Mesenteric fat pad (tissue), 1 donor: ENCODE measurements at regions not wholly inside any gene's neighbourhood (a gene's known extent, or its start where the extent isn't known, plus 50 kb on each side); places are given as distances from the start of the nearest gene placed in this dataset.

Experiments
- DNase-seq: peaks from one replicate; pipeline ENCODE4 v3.0.0-alpha.2; 2020; ENCODE audit warnings: low spot score
- donor health status: DM: yes; HTN: yes; CAD: no.

DNA sequence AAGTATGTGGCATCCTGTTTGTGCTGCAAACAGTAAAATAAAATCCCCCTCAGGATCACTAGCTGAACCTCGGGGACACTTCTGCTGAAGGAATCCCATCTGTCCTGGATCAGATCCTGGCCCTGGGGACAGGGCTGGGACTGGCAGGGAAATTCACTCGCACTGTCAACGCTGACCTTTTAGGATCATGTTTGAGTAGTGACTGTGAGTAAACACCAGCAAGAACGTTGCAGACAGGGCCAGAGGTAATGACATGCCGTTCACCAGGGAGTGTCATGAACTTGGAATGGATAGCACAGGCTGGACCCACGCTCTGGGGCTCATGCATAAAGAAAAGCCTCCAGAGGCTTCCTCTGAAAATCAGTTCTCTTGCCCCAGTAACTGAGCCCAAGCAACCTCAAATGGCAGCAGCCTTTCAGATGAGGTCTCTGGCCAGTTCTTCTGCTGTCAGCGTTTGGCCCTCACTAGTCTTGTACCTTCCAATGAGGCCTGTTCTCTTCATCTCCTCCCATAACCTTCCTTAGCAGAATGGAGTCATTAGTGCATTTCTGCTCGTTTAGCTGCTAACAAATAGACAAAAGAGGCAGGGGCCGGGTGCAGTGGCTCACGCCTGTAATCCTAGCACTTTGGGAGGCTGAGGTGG, 51.0 kb upstream of the BARX2 start:
- DNase-seq, result no peak

DNA sequence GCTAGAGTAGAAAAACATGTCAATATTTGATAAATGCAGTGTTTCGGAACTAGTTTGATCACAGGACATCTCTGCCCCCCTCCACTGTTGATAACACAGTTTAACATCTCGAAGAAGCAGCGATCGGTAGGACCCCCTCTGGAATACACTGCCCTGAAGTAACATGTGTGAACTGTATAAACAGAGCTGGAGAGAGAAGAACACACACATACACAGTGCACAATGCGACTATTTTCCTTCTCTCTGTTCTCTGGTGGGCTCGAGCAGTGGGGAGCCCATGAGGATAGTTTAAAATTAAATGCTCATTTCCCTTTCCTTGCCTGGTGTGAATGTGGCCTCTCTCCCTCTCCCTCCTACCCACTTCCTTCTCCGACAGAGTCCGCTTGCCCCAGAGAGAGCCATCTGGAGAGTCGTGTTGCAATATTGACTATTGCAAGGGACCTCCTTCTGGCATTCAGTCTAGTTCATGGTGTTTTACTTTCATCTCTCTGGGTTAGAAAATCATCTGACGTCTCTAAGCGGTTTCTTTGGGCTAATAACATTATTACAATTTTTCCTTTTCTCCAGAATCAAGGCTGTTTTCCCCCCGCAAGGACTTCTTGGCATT, 51.6 kb upstream of the BARX2 start:
- DNase-seq, result no peak

DNA sequence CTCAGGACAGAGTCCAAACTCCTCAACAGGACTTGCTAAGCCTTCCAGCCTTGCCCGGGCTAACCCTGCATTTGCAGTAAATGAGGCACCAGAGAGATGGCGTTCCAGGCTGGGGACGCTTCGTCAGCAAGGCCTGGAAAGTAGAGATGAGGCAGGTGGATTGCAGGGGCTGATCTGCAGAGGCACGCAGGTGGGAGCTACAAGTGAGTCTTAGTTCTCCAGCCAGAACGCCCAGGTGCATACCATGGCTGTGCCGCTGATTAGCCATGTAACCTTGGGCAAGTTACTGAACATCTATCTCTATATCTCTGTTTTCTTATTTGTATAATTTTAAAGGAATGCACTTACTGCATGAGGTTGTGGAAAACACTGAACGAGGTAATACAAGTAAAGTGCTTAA, 52.7 kb upstream of the BARX2 start:
- no peak for DNase-seq

DNA sequence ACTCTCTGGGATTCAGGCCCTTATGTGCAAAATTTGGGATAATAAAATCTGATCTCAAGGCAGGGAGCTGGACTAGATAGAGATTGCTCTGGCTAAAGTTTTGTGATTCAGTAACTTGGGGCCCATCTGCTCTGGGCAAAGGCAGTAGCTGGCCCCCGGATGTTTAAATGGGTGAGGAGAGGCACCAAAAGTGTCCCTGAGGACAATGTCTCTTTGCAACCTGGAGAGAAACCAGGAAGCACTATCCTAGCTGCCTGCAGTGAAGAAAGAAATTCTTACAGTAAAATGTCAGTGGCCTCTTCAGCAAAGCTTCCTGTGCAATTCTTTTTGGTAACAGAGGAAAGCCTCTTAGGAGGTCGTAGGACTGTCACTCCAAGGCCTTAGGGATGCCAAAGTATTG, 54.6 kb upstream of the BARX2 start:
- no peak for DNase-seq

DNA sequence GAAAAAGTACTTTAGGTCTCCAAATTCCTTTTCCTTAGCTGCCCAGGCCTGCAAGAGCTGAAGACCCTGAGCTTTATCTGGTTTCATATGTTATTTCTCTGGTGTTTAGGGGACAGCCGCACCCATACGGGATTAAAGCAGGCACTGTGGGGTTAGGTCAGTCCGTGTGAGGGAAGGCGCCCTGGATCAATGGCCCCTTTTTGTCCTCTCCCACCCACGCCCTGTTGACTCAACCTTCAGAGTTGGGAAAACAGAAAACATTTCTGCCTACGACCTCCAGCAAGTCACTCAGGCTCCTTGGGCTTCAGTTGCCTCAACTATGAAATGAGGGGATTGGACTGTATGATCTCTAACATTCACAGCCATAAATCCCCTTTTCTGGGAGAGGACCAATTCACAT, 55.2 kb upstream of the BARX2 start:
- no peak for DNase-seq

DNA sequence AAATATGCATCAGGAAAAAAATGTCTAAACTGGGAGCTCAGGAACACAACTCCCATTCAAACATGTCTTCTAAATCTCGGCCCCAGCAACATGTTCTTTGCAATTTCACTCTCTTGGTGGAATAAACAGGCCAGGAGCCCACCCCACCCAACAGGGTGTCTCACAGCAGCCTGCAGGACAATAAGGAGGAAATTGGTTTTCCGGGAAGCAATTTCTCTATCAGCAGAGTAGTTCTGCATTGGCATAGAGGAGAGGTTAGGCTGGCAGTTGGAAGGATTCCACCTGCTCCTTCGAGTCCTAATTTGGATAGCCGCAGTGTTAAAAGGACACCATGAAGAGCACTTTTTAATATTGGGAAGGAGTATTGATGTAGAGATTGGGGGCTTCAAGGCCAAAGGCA, 55.9 kb upstream of the BARX2 start:
- no peak for DNase-seq

DNA sequence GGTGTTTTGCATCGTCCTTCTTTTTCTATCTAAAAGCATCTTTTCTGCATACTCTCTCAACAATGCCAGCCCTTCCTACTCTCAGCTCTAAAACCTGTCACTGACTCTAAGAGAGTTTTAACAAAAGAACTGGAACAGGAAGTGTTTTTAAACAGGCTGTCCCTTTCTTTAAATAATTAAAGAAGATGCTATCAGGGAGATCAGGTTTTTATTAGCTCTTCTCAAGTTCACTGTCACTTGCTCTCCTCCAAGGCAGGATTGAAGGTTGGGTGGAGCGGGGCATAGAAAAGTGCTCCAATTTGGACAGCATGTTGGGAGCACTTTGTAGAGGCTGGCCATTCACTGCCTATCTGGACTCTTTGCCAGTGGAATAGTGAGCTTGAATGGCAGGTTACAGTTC, 56.4 kb upstream of the BARX2 start:
- DNase-seq, result no peak

DNA sequence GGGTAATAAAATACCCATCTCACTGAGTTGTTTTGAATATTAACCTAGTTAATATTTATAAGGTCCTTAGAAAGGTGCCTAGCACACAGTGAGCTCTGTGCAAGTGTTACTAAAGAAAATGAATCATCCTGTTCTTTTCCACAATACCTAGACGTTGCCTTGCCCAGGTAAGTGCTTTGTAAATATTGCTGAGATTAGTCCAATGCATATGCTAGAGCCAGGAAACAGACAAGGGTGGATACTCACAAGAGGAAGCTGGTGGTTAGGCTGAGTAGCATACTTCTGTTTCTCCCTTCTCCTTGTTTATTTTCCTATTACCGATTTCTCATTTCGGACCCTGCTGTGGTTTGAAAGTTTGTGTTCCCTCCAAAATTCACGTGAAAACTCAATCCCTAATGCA, 58.1 kb upstream of the BARX2 start:
- no peak for DNase-seq

DNA sequence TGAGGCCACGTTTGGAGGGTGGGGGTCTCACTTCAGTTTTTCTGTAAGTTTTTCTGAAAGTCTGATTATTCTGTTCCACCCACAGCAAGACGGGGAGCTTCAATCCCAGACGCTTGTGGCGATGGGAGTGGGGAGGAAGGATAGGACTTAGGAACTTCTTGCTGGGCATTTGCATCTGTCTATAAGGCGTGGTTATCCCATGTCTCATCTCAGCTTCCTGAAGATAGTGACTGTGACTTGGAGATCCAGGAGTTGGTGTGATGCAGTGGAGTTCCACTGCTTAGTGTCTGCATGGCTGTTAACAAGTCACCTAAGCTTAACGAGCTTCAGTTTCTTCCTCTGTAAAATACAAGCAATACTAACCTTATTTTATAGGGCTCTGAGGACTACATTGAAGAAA, 58.9 kb upstream of the BARX2 start:
- no peak for DNase-seq

DNA sequence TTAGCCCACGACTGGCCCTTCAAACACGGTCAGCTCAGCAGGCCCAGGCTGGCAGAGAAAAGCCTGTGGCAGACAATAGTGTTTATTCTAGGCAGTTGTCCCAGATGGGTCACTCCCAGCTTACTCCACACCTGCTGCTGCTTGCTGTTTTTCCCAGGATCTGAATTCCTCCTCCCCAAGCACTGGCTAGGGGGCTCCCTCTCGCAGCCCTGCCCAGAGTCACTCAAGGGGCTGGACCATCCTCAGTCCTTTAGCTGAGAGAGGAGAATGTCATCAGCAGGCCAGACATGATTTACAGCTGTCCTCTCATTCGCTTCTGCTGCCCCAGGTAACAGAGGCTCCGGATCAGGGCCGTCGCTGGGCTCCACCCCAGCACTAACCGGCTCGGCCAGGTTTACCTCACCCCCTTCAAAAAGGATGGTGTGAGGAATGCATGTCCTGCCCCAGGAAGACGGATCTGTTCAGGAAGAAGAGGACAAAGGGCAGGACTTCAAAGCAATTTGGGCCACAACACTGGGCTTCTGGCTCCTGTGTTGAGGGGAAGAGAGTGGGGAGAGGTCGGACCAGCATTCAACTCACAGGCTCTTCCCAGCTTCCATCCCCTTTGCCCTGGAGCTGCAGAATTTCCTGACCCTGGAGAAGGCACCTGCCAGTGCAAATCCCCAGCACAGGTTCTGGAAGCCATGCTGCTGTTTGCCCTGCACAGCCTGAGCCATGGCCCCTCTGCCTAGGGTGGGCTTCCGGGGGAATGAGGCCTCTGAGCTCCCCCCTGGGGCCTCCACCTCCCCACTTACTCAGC, 59.7 kb upstream of the BARX2 start:
- DNase-seq, result no peak

DNA sequence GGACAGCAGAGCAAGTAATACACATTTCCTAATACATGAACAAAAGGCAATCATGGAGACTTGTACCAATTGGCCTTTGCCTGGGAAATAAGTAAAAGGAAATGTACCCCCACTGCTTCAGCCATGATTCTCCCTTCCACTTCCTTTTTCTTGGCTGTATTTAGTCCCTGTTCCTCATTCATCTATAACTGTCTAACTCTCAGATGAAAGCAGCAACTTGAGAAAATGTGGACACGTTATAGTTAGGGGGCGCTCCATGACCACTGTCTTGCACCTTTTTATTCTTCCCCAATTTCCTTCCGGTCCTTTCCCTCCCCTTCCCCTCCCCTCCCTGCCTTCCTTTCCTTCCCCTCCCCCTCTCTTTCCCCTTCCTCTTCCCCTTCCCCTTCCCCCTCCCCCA, 61.3 kb upstream of the BARX2 start:
- no peak for DNase-seq

DNA sequence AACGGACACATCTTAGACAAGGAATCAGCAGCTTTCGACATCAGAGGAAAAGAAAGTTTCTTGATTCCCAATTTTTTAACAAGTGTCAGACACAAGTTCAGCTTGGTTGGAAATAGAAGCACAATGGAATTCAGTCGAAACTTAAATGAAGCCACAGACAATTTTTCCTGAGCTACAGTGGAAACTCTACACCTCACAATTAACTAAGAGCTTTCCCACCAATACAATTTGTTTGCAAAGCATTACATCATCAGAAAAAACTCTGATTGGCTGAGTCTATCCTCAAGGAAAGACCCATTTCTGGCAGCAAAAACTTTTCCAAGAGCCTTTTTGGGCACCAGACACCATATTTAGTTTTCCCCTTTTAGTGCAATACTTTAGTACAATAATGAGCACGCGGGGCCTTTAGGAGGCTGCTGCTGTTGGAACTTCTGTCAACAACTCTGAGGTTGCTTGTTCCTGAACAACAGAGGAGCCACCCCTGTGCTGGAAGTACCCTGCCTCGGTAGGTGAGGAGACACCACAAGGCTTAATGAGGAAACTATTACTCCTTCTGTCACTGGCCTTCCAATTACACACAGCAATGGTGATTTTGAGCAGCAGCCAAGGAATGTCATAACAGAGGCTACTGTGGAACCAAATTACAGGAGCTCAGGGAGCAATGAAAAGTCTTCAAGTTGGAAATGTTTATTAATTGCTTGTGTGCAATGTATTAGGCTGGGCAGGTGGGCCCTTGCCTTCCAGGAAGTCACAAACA, 61.9 kb upstream of the BARX2 start:
- no peak for DNase-seq

DNA sequence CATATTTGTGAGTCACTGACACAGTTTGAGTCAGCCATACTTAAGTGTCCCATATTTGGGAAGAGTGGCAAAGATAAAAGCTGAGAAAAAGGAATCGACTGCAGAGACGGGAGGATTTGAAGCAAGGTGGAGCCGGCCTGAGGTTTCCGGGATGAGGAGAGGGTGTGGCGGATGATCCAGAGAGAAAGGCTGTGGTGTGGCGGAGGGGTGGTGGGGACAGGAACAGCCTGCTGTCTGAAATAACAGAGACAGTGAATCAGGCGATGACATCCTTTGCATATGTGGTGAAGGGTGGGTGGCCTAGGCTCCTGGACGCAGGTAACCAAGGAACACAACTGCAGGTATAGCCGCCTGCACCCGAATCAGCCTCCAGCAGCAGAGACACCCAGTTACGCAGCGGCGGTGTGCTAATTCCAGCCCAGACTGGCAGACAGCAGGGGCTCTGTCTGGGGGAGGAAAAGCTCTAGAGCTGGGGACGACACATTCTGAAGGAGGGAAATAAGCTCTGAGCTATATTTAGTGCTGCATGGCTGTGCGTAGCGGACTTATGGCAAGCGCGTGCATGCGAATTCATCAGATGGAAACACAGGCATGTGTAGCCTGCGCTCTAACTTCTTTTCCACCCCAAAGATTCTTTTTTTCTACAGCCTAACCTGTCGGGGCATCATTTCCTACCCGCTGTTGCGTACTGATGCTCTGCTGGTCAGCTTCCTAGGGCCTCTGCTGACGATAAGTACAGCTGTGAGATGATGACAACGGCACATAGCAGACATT, 62.7 kb upstream of the BARX2 start:
- no peak for DNase-seq

DNA sequence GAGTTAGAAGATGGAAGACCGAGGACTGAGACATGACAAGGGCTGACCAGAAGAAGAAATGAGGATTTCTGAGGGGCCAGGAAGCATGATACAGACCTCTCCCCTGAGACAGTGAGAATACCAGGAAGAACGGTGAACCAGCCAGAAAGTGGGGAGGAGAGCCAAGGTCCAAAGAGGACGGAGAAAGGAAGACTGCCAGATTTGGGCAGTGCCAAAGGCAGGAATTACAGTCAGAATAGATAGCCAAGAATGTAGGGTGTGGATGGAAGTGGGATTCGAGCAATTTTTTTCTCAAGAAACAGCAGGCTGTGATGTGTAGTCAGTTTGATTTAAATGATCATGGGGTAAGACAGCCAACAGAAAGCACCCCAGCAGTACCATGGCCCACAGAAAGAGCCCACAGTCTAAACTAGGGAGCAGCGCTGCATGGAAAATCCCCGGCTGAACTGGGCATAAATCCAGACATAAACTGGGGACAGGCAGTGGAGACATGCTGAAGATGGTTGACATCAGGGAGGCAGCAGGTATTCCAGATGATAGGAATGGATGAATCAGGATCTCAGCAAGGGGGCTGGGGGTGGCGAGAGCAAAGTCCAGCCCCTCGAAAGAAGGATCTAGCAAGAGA, 67.3 kb upstream of the BARX2 start:
- no peak for DNase-seq

DNA sequence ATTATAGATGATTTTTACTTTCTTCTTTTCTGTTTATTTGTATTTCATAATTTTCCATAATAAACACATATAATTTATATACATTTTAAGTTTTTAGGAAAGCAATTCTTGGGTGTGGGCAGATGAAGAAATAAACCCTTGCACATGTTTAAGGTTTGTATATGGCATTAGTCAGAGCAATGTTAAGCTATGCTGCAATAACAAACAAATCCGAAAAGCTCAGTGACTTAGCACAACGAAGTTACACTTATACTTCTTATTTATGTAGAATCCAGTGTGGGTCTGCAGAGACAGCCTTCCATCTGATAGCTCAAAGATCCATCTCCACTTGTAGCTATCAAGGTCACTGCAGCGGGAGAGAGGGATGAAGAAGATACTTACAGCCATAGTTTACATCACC, 68.5 kb upstream of the BARX2 start:
- DNase-seq, result no peak

DNA sequence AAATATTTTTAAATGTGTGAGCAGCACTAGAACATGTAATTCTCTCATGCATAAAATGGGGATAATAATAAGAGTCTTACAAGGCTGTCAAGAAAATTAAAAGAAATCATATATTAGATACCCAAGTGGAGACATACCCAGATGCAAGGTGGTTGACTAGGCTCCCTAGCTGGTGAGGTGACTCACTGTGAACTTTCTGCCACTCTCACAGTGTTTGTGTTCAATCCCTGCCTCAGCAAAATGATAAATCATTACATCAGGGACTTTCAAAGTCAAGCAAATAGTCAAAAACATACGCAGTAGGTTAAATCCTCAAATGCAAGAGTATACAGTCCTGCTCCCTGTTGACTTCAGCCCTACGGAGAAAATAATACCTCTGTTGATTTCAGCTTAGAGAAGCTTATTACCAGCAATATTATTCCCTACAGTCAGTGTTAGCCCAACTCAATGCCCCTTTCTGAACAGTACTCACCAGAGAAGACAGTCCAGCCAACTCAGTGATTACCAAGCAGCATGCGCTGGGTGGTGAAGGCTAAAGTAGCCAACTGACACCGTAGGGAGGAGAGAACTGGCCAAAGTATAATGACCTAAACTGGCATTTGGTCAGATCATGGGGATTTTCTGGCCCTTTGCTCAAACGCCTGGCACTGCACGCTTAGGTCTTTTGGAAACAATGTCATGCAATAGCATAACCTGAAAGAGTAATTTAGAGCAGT, 73.1 kb upstream of the BARX2 start:
- no peak for DNase-seq

DNA sequence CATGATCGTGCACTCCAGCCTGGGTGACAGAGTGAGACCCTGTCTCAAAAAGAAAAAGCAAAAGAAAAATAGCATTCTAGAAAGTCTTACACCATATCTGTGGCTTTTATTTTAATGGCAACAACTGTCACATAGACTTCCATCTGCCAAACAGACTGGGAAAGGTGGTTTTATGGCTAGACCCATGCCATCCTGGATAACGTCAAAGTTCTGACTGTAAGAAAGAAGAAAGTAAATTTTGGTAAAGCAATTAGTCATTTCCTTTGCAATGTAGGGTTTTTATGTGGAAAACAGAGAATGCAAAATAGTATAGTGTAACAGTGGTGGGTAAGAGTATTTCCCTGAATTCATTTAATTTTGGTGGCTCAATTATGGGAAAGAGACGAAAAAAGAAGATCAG, 75.5 kb upstream of the BARX2 start:
- DNase-seq, result no peak

DNA sequence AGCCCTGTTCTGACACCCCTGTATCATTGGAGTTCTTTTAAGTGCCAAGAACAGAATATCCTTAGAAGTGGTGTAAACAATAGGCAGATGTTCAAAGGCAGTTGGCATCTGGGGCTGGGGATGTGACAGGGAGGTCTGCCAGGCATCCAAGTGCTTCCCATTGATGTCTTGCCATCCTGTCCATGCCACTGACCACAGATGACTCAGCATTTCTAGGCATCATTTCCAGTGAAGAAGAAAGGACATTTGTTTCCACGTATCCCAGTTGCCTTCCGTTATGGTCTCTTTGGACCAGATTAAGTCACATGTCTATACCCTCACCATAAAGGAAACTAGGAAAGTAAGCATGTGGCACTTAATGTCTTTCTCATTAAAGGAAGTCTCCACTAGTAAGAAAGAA, 76.7 kb upstream of the BARX2 start:
- no peak for DNase-seq

DNA sequence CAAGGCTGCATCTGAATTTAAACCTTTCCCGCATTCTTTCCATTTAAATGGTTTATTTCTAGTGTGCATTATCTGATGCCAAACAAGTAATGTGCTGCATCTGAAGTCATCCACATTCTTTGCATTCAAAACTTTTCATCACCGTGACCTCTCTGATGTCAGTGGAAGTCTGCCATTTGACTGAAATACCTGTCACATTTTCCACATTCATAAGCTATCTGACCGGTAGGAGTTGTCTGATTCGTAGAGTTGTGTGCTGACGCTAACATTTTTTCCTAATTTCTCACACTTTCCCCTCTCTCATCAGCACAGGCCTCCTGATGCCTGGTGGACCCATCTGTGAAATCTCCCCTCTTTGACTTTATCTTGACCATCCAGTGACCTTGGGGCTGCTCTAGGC, 79.9 kb upstream of the BARX2 start:
- DNase-seq, result no peak

DNA sequence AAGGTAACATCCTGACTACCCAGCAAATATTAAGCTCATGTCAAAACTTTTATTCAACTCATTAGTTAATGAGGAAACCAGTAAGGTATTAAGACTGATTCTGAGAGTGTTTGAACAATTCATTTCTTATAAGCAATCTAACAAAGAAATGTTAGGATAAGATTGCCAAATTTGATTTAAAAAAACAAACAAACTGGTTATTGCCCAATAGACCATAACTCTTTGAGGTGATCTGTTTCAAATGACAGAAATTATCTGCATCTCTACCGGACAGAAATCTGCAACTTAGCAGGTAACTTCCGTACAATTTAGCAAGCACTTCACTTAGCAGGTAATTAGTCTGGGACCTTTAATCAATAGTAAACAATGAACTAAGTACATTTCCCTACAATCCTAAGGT, 82.9 kb upstream of the BARX2 start:
- no peak for DNase-seq
